WI38 (cell line): ENCODE measurements at regions not wholly inside any gene's neighbourhood (a gene's known extent, or its start where the extent isn't known, plus 50 kb on each side); places are given as distances from the start of the nearest gene placed in this dataset.
"Not testable (repeated sequence)": the region's sequence is repeated elsewhere in the genome, so short reads cannot be mapped to it uniquely, and the experiment has no call there.

Source experiments
- H3K4me3 ChIP-seq: 2 replicates; pipeline ENCODE4 v1.5.1; 2011; ENCODE audit warnings: low read depth, mild to moderate bottlenecking, control low read depth, low read length
- TF ChIP-seq, protein P1 (sequence below): IDR thresholded peaks from 2 replicates; pipeline ENCODE4 v1.5.1; 2012; ENCODE audit warnings: low read depth, mild to moderate bottlenecking, control low read depth, low read length

DNA sequence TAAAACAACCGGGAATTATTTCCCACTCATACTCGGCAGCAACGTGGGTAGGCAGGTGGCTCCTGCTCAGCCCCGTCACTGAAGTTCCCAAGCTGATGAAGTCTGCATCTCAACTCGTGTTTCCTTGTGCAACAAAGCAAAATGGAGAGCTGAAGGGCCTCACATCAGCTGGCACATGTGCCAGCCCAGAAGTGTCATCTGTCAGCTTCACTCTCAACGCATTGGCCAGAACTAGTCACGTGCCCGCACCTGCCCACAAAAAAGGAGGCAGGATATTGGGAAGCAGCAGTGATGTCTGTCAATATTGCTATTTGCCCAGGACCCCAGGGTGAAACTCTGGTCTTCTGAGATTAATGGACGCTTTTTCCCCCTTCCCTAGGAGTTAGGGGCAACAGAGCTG, 344.0 kb downstream of the BCL11B start:
- H3K4me3 ChIP-seq, result no peak overlapping the region
- TF ChIP-seq, protein P1, sequence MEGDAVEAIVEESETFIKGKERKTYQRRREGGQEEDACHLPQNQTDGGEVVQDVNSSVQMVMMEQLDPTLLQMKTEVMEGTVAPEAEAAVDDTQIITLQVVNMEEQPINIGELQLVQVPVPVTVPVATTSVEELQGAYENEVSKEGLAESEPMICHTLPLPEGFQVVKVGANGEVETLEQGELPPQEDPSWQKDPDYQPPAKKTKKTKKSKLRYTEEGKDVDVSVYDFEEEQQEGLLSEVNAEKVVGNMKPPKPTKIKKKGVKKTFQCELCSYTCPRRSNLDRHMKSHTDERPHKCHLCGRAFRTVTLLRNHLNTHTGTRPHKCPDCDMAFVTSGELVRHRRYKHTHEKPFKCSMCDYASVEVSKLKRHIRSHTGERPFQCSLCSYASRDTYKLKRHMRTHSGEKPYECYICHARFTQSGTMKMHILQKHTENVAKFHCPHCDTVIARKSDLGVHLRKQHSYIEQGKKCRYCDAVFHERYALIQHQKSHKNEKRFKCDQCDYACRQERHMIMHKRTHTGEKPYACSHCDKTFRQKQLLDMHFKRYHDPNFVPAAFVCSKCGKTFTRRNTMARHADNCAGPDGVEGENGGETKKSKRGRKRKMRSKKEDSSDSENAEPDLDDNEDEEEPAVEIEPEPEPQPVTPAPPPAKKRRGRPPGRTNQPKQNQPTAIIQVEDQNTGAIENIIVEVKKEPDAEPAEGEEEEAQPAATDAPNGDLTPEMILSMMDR, result no peak

DNA sequence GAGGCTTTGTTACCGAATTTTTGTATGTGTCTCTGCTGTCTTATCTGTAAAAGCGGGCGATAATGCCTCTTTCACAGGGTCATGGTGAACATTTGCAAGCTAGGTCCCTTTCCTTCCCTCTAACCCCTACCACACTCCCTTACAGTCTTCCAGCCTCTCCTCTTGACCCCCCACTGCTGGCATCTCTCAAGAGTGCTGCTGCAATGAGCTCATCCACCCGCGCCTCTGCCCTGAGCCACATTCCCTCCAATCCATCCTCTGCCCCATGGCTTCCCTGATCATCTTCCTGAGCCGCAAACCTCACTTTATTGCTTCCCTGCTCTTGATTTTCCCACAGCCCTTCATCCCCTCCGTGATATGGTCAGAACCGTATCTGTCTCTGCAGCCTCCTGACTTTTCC, 343.6 kb downstream of the BCL11B start:
- TF ChIP-seq, protein P1, result no peak
- no peak overlapping the region for H3K4me3 ChIP-seq

DNA sequence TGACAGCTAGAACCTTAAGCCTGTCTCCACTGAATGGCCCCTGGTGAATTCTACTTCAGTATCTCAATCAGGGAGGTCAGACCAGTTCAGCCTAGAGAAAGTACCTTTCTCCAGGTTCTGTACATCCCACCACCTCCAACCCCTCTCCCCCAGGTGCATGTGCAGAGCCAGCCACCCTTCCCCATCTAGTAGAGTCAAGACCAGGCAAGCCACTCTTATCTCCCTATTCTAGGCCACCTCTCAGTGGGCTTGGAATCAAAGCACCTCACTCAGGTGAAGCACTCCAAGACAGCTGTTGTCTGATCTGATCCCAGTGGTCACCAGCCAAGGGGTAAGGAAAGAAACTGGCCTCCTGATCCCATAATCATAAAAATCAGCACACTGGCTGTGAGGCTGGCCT, 340.9 kb downstream of the BCL11B start:
- TF ChIP-seq, protein P1, result no peak
- no peak overlapping the region for H3K4me3 ChIP-seq

DNA sequence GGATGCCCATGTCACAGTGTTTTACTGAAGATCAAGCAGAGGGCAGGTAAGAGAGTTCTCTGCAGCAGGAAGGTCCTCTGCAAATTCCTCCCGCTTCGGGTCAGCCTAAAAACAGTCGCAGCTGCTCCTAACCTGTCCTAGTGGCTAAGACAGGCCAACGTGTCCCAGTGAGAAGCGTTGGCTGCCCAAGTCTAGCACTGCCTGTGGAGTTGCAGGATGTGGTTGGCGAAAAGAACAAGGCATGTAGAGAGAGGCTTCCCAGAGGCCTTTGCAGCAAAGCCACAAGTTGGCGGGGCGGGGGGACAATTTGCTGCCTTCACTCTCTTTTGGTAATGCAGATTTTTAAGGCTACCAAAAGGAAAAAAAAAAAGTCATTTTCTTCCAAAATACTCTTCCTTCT, 340.1 kb downstream of the BCL11B start:
- no peak overlapping the region for H3K4me3 ChIP-seq
- TF ChIP-seq, protein P1, result no peak

DNA sequence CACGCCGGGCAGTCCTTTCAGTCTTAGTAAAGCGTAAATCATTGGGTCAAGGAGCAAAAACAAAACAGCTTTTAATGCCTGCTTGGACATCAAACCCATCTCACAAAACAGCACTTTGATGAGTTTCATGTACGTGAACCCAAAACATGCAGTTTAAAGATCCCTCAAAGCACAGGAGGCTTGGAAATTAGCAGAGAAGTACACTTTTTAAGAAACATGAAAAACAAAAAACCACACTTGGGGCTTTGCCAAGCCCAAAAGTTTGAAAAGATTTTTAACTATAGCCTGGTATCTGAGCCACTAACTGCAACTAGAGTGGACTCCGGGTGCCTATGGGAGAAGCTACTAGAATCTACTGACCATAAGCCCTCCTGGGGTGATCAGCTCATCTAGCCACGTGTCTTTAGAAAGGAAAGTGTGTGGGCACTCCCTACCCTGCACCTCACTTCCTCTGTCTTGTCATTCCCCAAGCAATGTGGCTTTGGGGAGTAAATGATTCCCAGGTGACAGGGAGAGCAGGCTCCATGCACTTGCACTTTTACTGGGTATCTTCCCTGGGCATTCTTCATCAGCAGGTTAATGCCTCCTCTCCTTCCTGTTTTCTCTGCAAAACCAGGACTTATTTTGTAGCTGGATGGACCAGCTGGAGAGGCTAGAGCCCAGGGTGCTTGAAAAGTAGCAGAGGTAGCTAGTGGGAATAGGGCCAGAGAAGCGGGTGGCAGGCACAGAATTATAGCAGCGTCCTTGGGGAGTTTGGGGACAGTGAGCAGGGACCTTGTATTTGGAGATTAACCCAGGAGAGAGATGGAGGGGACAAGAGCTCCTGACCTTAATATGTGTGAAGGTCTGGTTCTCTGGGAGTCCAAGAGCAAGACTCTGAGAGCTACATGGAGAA, 339.3 kb downstream of the BCL11B start:
- no peak overlapping the region for H3K4me3 ChIP-seq
- TF ChIP-seq, protein P1, result no peak

DNA sequence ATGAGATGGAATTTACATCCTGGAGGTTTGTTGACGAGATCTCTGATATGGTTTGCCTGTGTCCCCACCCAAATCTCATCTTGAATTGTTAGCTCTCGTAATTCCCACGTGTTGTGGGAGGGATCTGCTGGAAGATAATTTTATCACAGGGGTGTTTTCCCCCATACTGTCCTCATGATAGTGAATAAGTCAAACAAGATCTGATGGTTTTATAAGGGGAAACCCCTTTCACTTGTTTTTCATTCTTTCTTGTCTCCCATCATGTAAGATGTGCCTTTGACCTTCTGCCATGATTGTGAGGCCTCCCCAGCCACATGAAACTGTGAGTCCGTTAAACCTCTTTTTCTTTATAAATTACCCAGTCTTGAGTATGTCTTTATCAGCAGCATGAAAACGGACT, 337.4 kb downstream of the BCL11B start:
- H3K4me3 ChIP-seq, result not testable (repeated sequence)

DNA sequence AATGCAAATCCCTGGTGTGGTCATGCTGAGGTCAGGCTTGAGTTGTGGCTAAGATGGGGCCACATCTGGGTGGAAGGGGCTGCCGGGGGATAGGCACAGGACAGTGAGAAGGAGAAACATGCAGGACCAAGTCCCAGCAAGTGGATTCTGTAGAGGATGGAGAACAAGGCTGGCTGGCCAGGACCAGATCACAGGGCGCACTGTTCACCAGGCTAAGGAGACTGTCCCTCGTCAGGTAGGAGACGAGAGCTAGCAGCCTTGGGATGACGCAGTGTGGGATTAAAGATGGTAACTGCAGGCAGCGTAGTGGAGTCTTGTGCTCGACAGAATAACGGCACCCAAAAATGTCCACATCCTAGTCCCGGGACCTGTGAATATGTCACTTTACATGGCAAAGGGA, 336.1 kb downstream of the BCL11B start:
- TF ChIP-seq, protein P1, result no peak
- no peak overlapping the region for H3K4me3 ChIP-seq

DNA sequence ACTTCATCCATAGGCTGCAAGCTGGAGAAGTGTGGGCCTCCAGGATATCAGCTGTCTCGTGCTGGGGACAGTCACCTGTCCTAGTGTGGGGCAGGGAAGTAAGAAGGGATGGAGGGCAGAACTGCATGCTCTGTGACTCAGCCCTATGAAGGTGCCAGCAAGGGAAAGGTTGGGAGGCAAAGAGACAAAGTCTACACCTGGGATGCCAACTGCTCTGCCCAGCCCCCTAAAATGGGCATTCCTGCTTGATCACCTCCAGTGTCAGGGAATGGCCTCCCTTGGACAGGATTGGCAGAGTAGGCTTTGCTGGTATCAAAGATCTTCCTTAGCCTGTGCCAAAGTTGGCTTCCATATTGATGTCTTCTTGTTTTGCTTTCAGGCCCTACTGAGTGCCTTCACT, 335.0 kb downstream of the BCL11B start:
- TF ChIP-seq, protein P1, result no peak

More for the DNA sequence above, 335.0 kb downstream of the BCL11B start:
- no peak overlapping the region for H3K4me3 ChIP-seq
